ENCODE measurements at regions not wholly inside any gene's neighbourhood (a gene's known extent, or its start where the extent isn't known, plus 50 kb on each side); places are given as distances from the start of the nearest gene placed in this dataset.

DNA sequence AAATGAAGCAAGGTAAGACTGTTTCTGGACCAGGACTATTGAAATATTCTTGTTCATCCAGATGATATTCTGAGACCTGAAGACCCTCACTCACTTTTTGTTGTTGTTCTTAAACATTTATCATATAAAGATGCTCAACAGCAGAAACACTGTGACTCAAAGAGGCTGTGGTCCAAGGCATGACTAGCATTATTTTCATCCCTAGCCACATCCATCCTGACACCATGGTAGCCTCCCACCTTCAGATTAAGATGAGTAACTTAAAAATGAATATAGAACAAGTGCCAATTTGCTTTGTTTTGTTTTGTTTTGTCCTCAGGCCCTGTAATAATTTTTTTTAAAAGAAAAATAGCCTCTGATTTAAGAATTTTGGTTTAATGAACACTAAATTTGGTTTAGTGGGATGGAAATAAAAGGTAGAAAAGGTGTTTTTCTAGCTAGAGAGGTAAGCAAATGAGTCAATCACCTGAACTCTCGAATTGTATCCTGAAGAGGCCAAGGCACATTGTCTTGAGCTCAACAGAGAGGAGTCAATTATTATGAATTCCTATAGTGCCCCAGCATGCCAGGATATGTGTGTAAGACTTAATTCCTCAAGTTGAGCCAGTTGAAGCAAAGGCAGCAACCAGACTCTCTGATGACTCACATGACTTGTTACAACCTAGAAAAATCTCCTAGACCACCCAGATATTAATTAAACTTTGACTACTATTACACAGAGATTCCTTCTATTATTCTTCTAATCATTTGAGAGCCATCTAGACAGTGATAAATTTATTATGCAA, 380.1 kb upstream of the TUSC1 start:
- DNase-seq = peak; percentile 63
- Histone ChIP-seq H3K4me1 (ENCODE audit: insufficient read depth) (peaks cover 23% of the 10 kb centered on the region), H3F3A (ENCODE audit: insufficient read depth) (0 out of 2 replicates have a peak, but pooled peaks cover 12% of the 10 kb centered on the region), H3K27me3 (replicated peaks; ENCODE audit: insufficient read depth) (no peaks in the 10 kb centered on the region), H3K79me2 (ENCODE audit: insufficient read depth) (no peaks in the 10 kb centered on the region), H3K9me2 (ENCODE audit: insufficient read depth) (no peaks in the 10 kb centered on the region), H4K20me1 (ENCODE audit: insufficient read depth) (no peaks in the 10 kb centered on the region), H3K9me3 (ENCODE audit: low read depth) (no peaks in the 10 kb centered on the region), H3K4me2 (ENCODE audit: unreplicated experiment) (no peak overlapping the region), H3K36me3 (ENCODE audit: low read depth) (no peaks in the 10 kb centered on the region), H3K4me3 (no peak overlapping the region), H3K27ac (peak overlapping the region; percentile 35; the same call in 1 of the 2 replicates), H2AFZ (no peak overlapping the region), H3K9ac (no peak overlapping the region)
- in situ Hi-C loops (cut with MboI) = no loop called here
- WGBS, 2 experiments (ENCODE audit: low coverage in 1 of 2, low lambda C conversion rate in 2 of 2, missing lambda C conversion rate in 2 of 2) = 5 to 16% methylated on average over 1 of the region's 1 CpG
- no peak for TF ChIP-seq EZH2phosphoT487 (IDR thresholded peaks at IDR 0.05; ENCODE audit: insufficient read depth, low read depth)
- TF ChIP-seq EZH2 (IDR thresholded peaks at IDR 0.05; ENCODE audit: insufficient read depth, poor library complexity, severe bottlenecking) = no peak

DNA sequence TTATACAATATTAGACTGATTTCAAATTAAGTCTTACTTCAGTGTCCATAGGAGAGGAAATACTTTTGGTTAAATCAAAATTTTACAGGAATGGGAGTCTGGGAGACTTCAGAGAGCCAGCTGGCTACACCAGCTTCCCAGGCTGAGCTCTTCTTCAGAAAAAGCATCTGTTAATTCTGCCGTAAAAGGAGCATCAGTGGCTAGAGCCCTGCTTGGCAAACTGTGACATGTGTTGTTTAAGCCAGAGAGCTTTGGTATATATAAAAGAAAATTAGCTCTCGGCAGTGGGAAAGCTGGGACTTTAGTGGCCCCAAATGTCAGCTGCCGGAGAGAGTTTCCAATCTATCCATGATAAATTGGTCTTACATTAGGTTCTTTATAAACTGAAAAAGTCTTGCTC, 378.8 kb upstream of the TUSC1 start:
- Histone ChIP-seq H3K27ac (no peak overlapping the region), H4K20me1 (ENCODE audit: insufficient read depth) (no peaks in the 10 kb centered on the region), H3K9me3 (ENCODE audit: low read depth) (no peaks in the 10 kb centered on the region), H3K4me1 (ENCODE audit: insufficient read depth) (peaks cover 23% of the 10 kb centered on the region), H3K4me3 (no peak overlapping the region), H3K79me2 (ENCODE audit: insufficient read depth) (no peaks in the 10 kb centered on the region), H3K27me3 (replicated peaks; ENCODE audit: insufficient read depth) (no peaks in the 10 kb centered on the region), H3F3A (ENCODE audit: insufficient read depth) (0 out of 2 replicates have a peak, but pooled peaks cover 12% of the 10 kb centered on the region), H3K4me2 (ENCODE audit: unreplicated experiment) (no peak overlapping the region), H3K36me3 (ENCODE audit: low read depth) (no peaks in the 10 kb centered on the region), H2AFZ (peak overlapping the region; percentile 50; the same call in 1 of the 2 replicates), H3K9me2 (ENCODE audit: insufficient read depth) (no peaks in the 10 kb centered on the region), H3K9ac (no peak overlapping the region)
- no peak for DNase-seq
- in situ Hi-C loops (cut with MboI) = no loop called here
- no peak for TF ChIP-seq EZH2phosphoT487 (IDR thresholded peaks at IDR 0.05; ENCODE audit: insufficient read depth, low read depth)
- TF ChIP-seq EZH2 (IDR thresholded peaks at IDR 0.05; ENCODE audit: insufficient read depth, poor library complexity, severe bottlenecking) = no peak
- WGBS, 2 experiments (ENCODE audit: low coverage in 1 of 2, low lambda C conversion rate in 2 of 2, missing lambda C conversion rate in 2 of 2) = 23 to 25% methylated on average over 3 of the region's 3 CpGs

DNA sequence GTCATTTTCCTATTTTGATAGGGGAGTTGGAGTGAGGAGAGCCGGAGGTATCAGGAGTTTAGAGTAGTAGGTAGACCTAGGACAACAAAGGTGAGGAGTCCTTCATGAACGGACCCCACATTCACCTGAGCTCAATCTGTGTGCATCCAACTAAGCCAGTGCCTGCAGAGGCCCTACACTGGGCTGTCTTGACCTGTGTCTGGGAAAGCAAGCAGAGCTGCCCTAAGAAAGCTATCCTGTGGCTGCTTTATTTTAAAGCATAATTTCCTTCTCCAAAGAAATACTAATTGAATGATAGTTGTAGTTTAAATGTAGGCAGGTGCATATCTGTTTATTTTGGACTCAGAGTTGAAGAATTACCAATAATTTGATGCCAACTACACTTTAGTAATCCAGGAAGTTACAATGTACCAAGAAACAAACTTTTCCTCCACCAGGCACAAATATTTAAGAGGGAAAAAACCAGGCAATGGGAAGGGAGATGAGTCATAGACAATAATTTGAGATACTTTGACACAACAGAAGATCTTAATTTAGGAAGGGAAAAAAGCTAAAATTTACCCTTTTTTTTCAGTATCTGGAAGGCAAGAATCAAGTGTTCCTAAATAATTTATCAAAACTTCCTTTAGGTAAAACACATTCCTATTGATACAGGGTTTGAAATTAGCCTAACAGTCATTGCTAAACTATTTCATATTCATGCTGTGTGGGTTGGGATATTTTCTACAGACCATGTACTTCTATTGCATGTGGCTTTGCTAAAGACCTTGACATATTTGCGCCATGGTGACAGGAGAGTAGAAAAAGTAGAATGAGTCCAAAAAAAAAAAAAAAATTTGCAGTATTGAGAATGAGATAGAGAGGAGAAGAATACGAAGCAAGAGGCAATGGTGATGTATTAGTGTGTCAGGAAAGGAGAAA, 376.6 kb upstream of the TUSC1 start:
- Histone ChIP-seq H3K27ac (no peak overlapping the region), H3K9me3 (ENCODE audit: low read depth) (no peaks in the 10 kb centered on the region), H4K20me1 (ENCODE audit: insufficient read depth) (no peaks in the 10 kb centered on the region), H3K36me3 (ENCODE audit: low read depth) (no peaks in the 10 kb centered on the region), H3K9me2 (ENCODE audit: insufficient read depth) (no peaks in the 10 kb centered on the region), H3K4me1 (ENCODE audit: insufficient read depth) (peaks cover 23% of the 10 kb centered on the region), H3K79me2 (ENCODE audit: insufficient read depth) (no peaks in the 10 kb centered on the region), H3K4me3 (no peak overlapping the region), H3F3A (ENCODE audit: insufficient read depth) (0 out of 2 replicates have a peak, but pooled peaks cover 12% of the 10 kb centered on the region), H3K9ac (no peak overlapping the region), H3K4me2 (ENCODE audit: unreplicated experiment) (peak overlapping the region; percentile 17), H3K27me3 (replicated peaks; ENCODE audit: insufficient read depth) (no peaks in the 10 kb centered on the region), H2AFZ (no peak overlapping the region)
- WGBS, 2 experiments (ENCODE audit: low coverage in 1 of 2, low lambda C conversion rate in 2 of 2, missing lambda C conversion rate in 2 of 2) = 45 to 49% methylated on average over 4 of the region's 4 CpGs
- DNase-seq = peak; percentile 26
- TF ChIP-seq EZH2 (IDR thresholded peaks at IDR 0.05; ENCODE audit: insufficient read depth, poor library complexity, severe bottlenecking) (no peak), EZH2phosphoT487 (IDR thresholded peaks at IDR 0.05; ENCODE audit: insufficient read depth, low read depth) (no peak)
- in situ Hi-C loops (cut with MboI) = no loop called here

DNA sequence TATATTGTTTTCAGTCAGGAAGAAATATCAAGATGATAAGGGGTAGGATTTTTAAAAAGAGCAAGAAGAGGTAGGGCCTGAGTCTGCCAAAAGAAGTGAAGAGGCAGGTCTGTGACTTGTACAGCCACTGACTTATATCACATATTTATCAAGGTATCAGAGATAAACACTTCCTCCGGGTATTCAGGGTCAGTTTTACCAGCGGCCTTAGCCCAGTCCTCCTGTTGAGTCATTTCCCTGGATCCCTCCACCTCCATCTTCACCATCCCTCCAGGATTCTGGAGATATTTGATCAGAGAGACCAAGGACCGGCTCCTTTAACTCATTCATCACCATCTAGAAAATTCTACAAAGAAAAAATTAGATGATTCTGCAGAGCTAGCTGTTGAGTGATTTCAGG, 375.7 kb upstream of the TUSC1 start:
- no peaks in the 10 kb centered on the region for H3K79me2 ChIP-seq (ENCODE audit: insufficient read depth)
- peaks cover 23% of the 10 kb centered on the region for H3K4me1 ChIP-seq (ENCODE audit: insufficient read depth)
- no peaks in the 10 kb centered on the region for H3K9me3 ChIP-seq (ENCODE audit: low read depth)
- in situ Hi-C loops (cut with MboI) = no loop called here
- WGBS, 2 experiments (ENCODE audit: low coverage in 1 of 2, low lambda C conversion rate in 2 of 2, missing lambda C conversion rate in 2 of 2) = 67 to 70% methylated on average over 3 of the region's 3 CpGs
- H3K27me3 ChIP-seq (replicated peaks; ENCODE audit: insufficient read depth) = no peaks in the 10 kb centered on the region
- no peak overlapping the region for H3K4me2 ChIP-seq (ENCODE audit: unreplicated experiment)
- H2AFZ ChIP-seq = no peak overlapping the region
- H3K9ac ChIP-seq = no peak overlapping the region
- TF ChIP-seq EZH2 (IDR thresholded peaks at IDR 0.05; ENCODE audit: insufficient read depth, poor library complexity, severe bottlenecking) (no peak), EZH2phosphoT487 (IDR thresholded peaks at IDR 0.05; ENCODE audit: insufficient read depth, low read depth) (no peak)
- H3K36me3 ChIP-seq (ENCODE audit: low read depth) = no peaks in the 10 kb centered on the region
- no peak overlapping the region for H3K27ac ChIP-seq
- no peak for DNase-seq
- H3F3A ChIP-seq (ENCODE audit: insufficient read depth) = 0 out of 2 replicates have a peak, but pooled peaks cover 12% of the 10 kb centered on the region
- H3K4me3 ChIP-seq = no peak overlapping the region
- no peaks in the 10 kb centered on the region for H3K9me2 ChIP-seq (ENCODE audit: insufficient read depth)
- no peaks in the 10 kb centered on the region for H4K20me1 ChIP-seq (ENCODE audit: insufficient read depth)
